ENCODE measurements at regions not wholly inside any gene's neighbourhood (a gene's known extent, or its start where the extent isn't known, plus 50 kb on each side); places are given as distances from the start of the nearest gene placed in this dataset.

DNA sequence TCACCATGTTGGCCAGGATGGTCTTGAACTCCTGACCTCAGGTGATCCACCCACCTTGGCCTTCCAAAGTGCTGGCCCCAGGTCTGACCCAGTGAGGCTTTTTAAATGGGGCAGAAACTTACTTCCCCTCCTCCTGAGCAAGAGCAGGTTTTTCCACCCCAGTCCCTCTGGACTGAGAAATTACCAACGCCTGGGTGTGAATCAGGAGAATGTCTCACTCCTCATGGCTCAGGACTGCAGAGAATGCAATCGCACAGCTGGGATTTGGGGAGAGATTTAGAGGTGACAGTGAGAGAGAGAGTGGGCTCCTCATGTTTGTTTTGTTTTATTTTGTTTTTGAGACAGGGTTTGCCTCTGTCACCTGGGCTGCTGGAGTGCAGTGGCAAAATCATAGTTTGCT is 203.6 kb downstream of the RAB11FIP4 start:
- TF ChIP-seq, protein P1, sequence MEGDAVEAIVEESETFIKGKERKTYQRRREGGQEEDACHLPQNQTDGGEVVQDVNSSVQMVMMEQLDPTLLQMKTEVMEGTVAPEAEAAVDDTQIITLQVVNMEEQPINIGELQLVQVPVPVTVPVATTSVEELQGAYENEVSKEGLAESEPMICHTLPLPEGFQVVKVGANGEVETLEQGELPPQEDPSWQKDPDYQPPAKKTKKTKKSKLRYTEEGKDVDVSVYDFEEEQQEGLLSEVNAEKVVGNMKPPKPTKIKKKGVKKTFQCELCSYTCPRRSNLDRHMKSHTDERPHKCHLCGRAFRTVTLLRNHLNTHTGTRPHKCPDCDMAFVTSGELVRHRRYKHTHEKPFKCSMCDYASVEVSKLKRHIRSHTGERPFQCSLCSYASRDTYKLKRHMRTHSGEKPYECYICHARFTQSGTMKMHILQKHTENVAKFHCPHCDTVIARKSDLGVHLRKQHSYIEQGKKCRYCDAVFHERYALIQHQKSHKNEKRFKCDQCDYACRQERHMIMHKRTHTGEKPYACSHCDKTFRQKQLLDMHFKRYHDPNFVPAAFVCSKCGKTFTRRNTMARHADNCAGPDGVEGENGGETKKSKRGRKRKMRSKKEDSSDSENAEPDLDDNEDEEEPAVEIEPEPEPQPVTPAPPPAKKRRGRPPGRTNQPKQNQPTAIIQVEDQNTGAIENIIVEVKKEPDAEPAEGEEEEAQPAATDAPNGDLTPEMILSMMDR (IDR thresholded peaks at IDR 0.05), result no peak
- no peak for TF ChIP-seq POLR2A (IDR thresholded peaks at IDR 0.05)
